ENCODE measurements at regions not wholly inside any gene's neighbourhood (a gene's known extent, or its start where the extent isn't known, plus 50 kb on each side); places are given as distances from the start of the nearest gene placed in this dataset.

GRCh38 chr3:147760085-147760484 lies 350.9 kb downstream of the ZIC1 start:
- TF ChIP-seq CTCF (conservative IDR thresholded peaks at IDR 0.05; ENCODE audit: low read depth in 2 of 2): no peak
- TF ChIP-seq EZH2 (IDR thresholded peaks at IDR 0.05; ENCODE audit: low read depth, unreplicated experiment): no peak
- no peak for TF ChIP-seq POLR2AphosphoS5 (IDR thresholded peaks at IDR 0.05; ENCODE audit: low read depth)
- no peak for TF ChIP-seq EZH2phosphoT487 (IDR thresholded peaks at IDR 0.05; ENCODE audit: unreplicated experiment)
- no peak for TF ChIP-seq JUNB (IDR thresholded peaks at IDR 0.05; ENCODE audit: unreplicated experiment)
- no peak for TF ChIP-seq REST (IDR thresholded peaks at IDR 0.05; ENCODE audit: unreplicated experiment)
- TF ChIP-seq, protein P1, sequence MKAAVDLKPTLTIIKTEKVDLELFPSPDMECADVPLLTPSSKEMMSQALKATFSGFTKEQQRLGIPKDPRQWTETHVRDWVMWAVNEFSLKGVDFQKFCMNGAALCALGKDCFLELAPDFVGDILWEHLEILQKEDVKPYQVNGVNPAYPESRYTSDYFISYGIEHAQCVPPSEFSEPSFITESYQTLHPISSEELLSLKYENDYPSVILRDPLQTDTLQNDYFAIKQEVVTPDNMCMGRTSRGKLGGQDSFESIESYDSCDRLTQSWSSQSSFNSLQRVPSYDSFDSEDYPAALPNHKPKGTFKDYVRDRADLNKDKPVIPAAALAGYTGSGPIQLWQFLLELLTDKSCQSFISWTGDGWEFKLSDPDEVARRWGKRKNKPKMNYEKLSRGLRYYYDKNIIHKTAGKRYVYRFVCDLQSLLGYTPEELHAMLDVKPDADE (IDR thresholded peaks at IDR 0.05): no peak
- TF ChIP-seq CREB1 (CRISPR knock-in tag; IDR thresholded peaks at IDR 0.05; ENCODE audit: low read depth): no peak
- TF ChIP-seq STAT1 (IDR thresholded peaks at IDR 0.05; ENCODE audit: unreplicated experiment): no peak
- TF ChIP-seq NANOG (IDR thresholded peaks at IDR 0.05; ENCODE audit: borderline replicate concordance): no peak
- no peak for TF ChIP-seq ZNF114 (CRISPR knock-in tag; IDR thresholded peaks at IDR 0.05)
- TF ChIP-seq ZNF462 (CRISPR knock-in tag; IDR thresholded peaks at IDR 0.05): no peak

Measured in GM23338 (cell line).